NCI-H1092 (cell line): ENCODE measurements at regions not wholly inside any gene's neighbourhood (a gene's known extent, or its start where the extent isn't known, plus 50 kb on each side); places are given as distances from the start of the nearest gene placed in this dataset.
"Not testable (repeated sequence)": the region's sequence is repeated elsewhere in the genome, so short reads cannot be mapped to it uniquely, and the experiment has no call there.

Experiments used
- DNase-seq: peaks from one replicate; lab custom pipeline; 2025; lab: John Stamatoyannopoulos, UW

- no peak for DNase-seq
Observed at GRCh38 chr22:47325249-47325648, 562.8 kb downstream of the TBC1D22A start.

- no peak for DNase-seq
Observed at GRCh38 chr22:47324435-47324990, 562.1 kb downstream of the TBC1D22A start.

- no peak for DNase-seq
Observed at GRCh38 chr22:47323518-47323917, 561.1 kb downstream of the TBC1D22A start.

- peak; percentile 18 for DNase-seq
Observed at GRCh38 chr22:47322854-47323253, 560.4 kb downstream of the TBC1D22A start.

- DNase-seq = no peak
Observed at GRCh38 chr22:47320560-47320959, 558.1 kb downstream of the TBC1D22A start.

- no peak for DNase-seq
Observed at GRCh38 chr22:47318041-47318737, 555.7 kb downstream of the TBC1D22A start.

GRCh38 chr22:47315862-47316419 is 553.5 kb downstream of the TBC1D22A start:
- DNase-seq = no peak

GRCh38 chr22:47310601-47311000 is 548.2 kb downstream of the TBC1D22A start:
- DNase-seq = no peak

GRCh38 chr22:47309946-47310345 is 547.5 kb downstream of the TBC1D22A start:
- DNase-seq = no peak

- no peak for DNase-seq
Observed at GRCh38 chr22:47309476-47309875, 547.0 kb downstream of the TBC1D22A start.

GRCh38 chr22:47308886-47309285 is 546.4 kb downstream of the TBC1D22A start:
- no peak for DNase-seq

GRCh38 chr22:47307822-47308221 is 545.4 kb downstream of the TBC1D22A start:
- DNase-seq = no peak

GRCh38 chr22:47307326-47307725 is 544.9 kb downstream of the TBC1D22A start:
- DNase-seq = no peak

GRCh38 chr22:47304854-47305253 is 542.4 kb downstream of the TBC1D22A start:
- DNase-seq = no peak

GRCh38 chr22:47304191-47304831 is 541.9 kb downstream of the TBC1D22A start:
- DNase-seq = no peak

GRCh38 chr22:47303161-47303890 is 540.9 kb downstream of the TBC1D22A start:
- DNase-seq = no peak

GRCh38 chr22:47302587-47302986 is 540.1 kb downstream of the TBC1D22A start:
- DNase-seq = not testable (repeated sequence)

GRCh38 chr22:47301820-47302475 is 539.5 kb downstream of the TBC1D22A start:
- no peak for DNase-seq

- no peak for DNase-seq
Observed at GRCh38 chr22:47300698-47301405, 538.4 kb downstream of the TBC1D22A start.

- no peak for DNase-seq
Observed at GRCh38 chr22:47299863-47300697, 537.6 kb downstream of the TBC1D22A start.
